GM12874 (cell line): ENCODE measurements at regions not wholly inside any gene's neighbourhood (a gene's known extent, or its start where the extent isn't known, plus 50 kb on each side); places are given as distances from the start of the nearest gene placed in this dataset.

Source experiments
- CTCF ChIP-seq: IDR thresholded peaks from 2 replicates; pipeline ENCODE4 v1.5.1; 2011; ENCODE audit warnings: low read depth, mild to moderate bottlenecking, control low read depth, low read length, moderate library complexity; ENCODE audit not compliant: insufficient read depth

GRCh38 chr1:182166750-182167149 lies 105.2 kb upstream of the ZNF648 start:
- TF ChIP-seq CTCF = no peak

GRCh38 chr1:182166321-182166720 lies 104.8 kb upstream of the ZNF648 start:
- no peak for TF ChIP-seq CTCF

GRCh38 chr1:182164273-182164672 lies 102.8 kb upstream of the ZNF648 start:
- no peak for TF ChIP-seq CTCF

- TF ChIP-seq CTCF = no peak
Measured at GRCh38 chr1:182163821-182164223, 102.3 kb upstream of the ZNF648 start.

GRCh38 chr1:182159443-182159842 lies 97.9 kb upstream of the ZNF648 start:
- TF ChIP-seq CTCF = no peak

GRCh38 chr1:182157187-182157586 lies 95.7 kb upstream of the ZNF648 start:
- no peak for TF ChIP-seq CTCF

- no peak for TF ChIP-seq CTCF
Measured at GRCh38 chr1:182149411-182149965, 88.0 kb upstream of the ZNF648 start.
